Mesenchymal stem cell (in vitro differentiated cells and primary cell): ENCODE measurements at regions not wholly inside any gene's neighbourhood (a gene's known extent, or its start where the extent isn't known, plus 50 kb on each side); places are given as distances from the start of the nearest gene placed in this dataset.

Experiments
- DNase-seq: peaks from one replicate; pipeline ENCODE4 v3.0.0-alpha.2; 2013
- H2AFZ ChIP-seq: one replicate; pipeline ENCODE4 v1.6.1; 2013; ENCODE audit warnings: low read depth, mild to moderate bottlenecking, control low read depth, inconsistent platforms, low read length, moderate library complexity
- H2AK5ac ChIP-seq: 2 replicates; pipeline ENCODE4 v1.6.1; 2013; ENCODE audit warnings: low read length, moderate library complexity, mild to moderate bottlenecking, inconsistent platforms; ENCODE audit not compliant: severe bottlenecking
- H2BK120ac ChIP-seq: one replicate; pipeline ENCODE4 v1.6.1; 2013; ENCODE audit warnings: low read depth, mild to moderate bottlenecking, inconsistent platforms, low read length, moderate library complexity
- H2BK12ac ChIP-seq, 2 experiments: one replicate each; pipeline ENCODE4 v1.6.1; 2013; ENCODE audit warnings: inconsistent platforms in 2 of 2, low read length in 2 of 2, mild to moderate bottlenecking in 2 of 2, moderate library complexity in 2 of 2, control low read depth in 1 of 2
- H2BK15ac ChIP-seq: one replicate; pipeline ENCODE4 v1.6.1; 2013; ENCODE audit warnings: mild to moderate bottlenecking, low read depth, inconsistent platforms; ENCODE audit not compliant: poor library complexity, severe bottlenecking
- H2BK5ac ChIP-seq: 2 replicates; pipeline ENCODE4 v1.6.1; 2013; ENCODE audit warnings: low read depth, mild to moderate bottlenecking, low read length, control low read depth, inconsistent platforms; ENCODE audit not compliant: poor library complexity, severe bottlenecking
- H3K14ac ChIP-seq, 2 experiments: one replicate each; pipeline ENCODE4 v1.6.1; 2013; ENCODE audit warnings: inconsistent platforms in 2 of 2, low read length in 2 of 2, control low read depth in 1 of 2, mild to moderate bottlenecking in 1 of 2, moderate library complexity in 1 of 2
- H3K18ac ChIP-seq, 2 experiments: one replicate each; pipeline ENCODE4 v1.6.1; 2013; ENCODE audit warnings: inconsistent platforms in 2 of 2, low read length in 2 of 2, control low read depth in 1 of 2, low read depth in 1 of 2, mild to moderate bottlenecking in 1 of 2
- H3K23ac ChIP-seq, 2 experiments: one replicate each; pipeline ENCODE4 v1.6.1; 2013; ENCODE audit warnings: inconsistent platforms in 2 of 2, low read length in 2 of 2, mild to moderate bottlenecking in 2 of 2, moderate library complexity in 2 of 2, control low read depth in 1 of 2
- H3K27ac ChIP-seq: 2 replicates; pipeline ENCODE4 v1.5.1; 2013; ENCODE audit warnings: mild to moderate bottlenecking, moderate library complexity, low read length, control low read depth, inconsistent platforms; ENCODE audit not compliant: poor library complexity, severe bottlenecking
- H3K27me3 ChIP-seq, 2 experiments: 2 replicates each; pipeline versions ENCODE4 v1.6.1 to v1.7.0; 2013; ENCODE audit warnings: low read length in 2 of 2, mild to moderate bottlenecking in 2 of 2, moderate library complexity in 2 of 2, control low read depth in 1 of 2, inconsistent platforms in 1 of 2; ENCODE audit not compliant: control insufficient read depth in 1 of 2, insufficient read depth in 1 of 2
- H3K36me3 ChIP-seq, 2 experiments: 2 replicates each; pipeline versions ENCODE4 v1.6.1 to v1.7.0; 2013; ENCODE audit warnings: low read length in 2 of 2, control low read depth in 1 of 2, inconsistent platforms in 1 of 2, low read depth in 1 of 2, mild to moderate bottlenecking in 1 of 2; ENCODE audit not compliant: insufficient read depth in 2 of 2, control insufficient read depth in 1 of 2
- H3K4ac ChIP-seq, 2 experiments: one replicate each; pipeline ENCODE4 v1.6.1; 2013; ENCODE audit warnings: inconsistent platforms in 2 of 2, low read length in 2 of 2, mild to moderate bottlenecking in 2 of 2, moderate library complexity in 2 of 2, control low read depth in 1 of 2, low read depth in 1 of 2
- H3K4me1 ChIP-seq: 2 replicates; pipeline ENCODE4 v1.6.1; 2013; ENCODE audit warnings: low read depth, low read length, control low read depth; ENCODE audit not compliant: control insufficient read depth, insufficient read depth
- H3K4me2 ChIP-seq: 2 replicates; pipeline ENCODE4 v1.6.1; 2013; ENCODE audit warnings: low read length, mild to moderate bottlenecking, inconsistent platforms; ENCODE audit not compliant: poor library complexity, severe bottlenecking
- H3K4me3 ChIP-seq, 2 experiments: 2 replicates each; pipeline versions ENCODE4 v1.5.1 to v1.7.0; 2013; ENCODE audit warnings: low read length in 2 of 2, mild to moderate bottlenecking in 2 of 2, control low read depth in 1 of 2, low read depth in 1 of 2; ENCODE audit not compliant: insufficient read depth in 1 of 2
- H3K79me1 ChIP-seq: replicated peaks from 2 replicates; pipeline ENCODE4 v1.6.1; 2013; ENCODE audit warnings: mild to moderate bottlenecking, control low read depth, low read length, inconsistent platforms; ENCODE audit not compliant: poor library complexity, severe bottlenecking
- H3K9ac ChIP-seq: 2 replicates; pipeline ENCODE4 v1.7.0; 2013; ENCODE audit warnings: mild to moderate bottlenecking, low read length, moderate library complexity
- H3K9me3 ChIP-seq: 2 replicates; pipeline ENCODE4 v1.7.0; 2013; ENCODE audit warnings: mild to moderate bottlenecking, low read length; ENCODE audit not compliant: control insufficient read depth
- H4K8ac ChIP-seq: one replicate; pipeline ENCODE4 v1.6.1; 2013; ENCODE audit warnings: inconsistent platforms, mild to moderate bottlenecking, low read length, moderate library complexity
- H4K91ac ChIP-seq: one replicate; pipeline ENCODE4 v1.6.1; 2013; ENCODE audit warnings: mild to moderate bottlenecking, low read length, inconsistent platforms

DNA sequence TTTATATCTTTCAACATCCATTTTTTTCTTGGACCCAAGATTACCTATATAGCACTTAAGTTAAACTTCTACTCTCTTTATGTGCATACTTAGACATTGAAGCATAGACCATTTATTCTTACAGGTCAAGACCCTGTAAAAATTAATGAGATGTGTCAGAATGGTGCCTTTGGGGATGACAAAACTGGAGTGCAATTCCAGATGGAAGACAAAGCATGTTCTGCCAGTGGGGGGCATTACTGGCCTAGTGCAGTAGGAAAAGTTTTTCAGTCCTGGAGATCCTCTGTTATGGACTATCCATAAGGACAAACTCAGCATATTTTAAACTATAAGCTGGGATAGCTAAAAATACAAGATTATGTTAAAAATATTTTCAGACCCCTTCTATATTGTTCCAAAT is 57.8 kb upstream of the MMADHC start:
- H3K14ac ChIP-seq = no peak overlapping the region

More for the DNA sequence above, 57.8 kb upstream of the MMADHC start:
- H3K4me3 ChIP-seq = no peak overlapping the region
- H3K36me3 ChIP-seq = no peaks in the 10 kb centered on the region
- H3K4me2 ChIP-seq = no peak overlapping the region
- peak overlapping the region; percentile 35 for H3K9ac ChIP-seq
- H2BK120ac ChIP-seq = no peak overlapping the region
- H3K9me3 ChIP-seq = no peaks in the 10 kb centered on the region
- peaks cover 2% of the 10 kb centered on the region for H3K4me1 ChIP-seq
- peak; percentile 33 for DNase-seq
- H2AFZ ChIP-seq = no peak overlapping the region
- no peak overlapping the region for H3K18ac ChIP-seq
- no peak overlapping the region for H2BK12ac ChIP-seq
- no peak overlapping the region for H4K91ac ChIP-seq
- no peak overlapping the region for H3K27ac ChIP-seq
- no peak overlapping the region for H3K23ac ChIP-seq
- H3K4ac ChIP-seq = no peak overlapping the region
- no peak overlapping the region for H2BK15ac ChIP-seq
- H2BK5ac ChIP-seq = no peak overlapping the region
- H2AK5ac ChIP-seq = no peak overlapping the region
- H3K27me3 ChIP-seq = no peaks in the 10 kb centered on the region
- no peak overlapping the region for H4K8ac ChIP-seq
- no peaks in the 10 kb centered on the region for H3K79me1 ChIP-seq
